Natural killer cell (primary cell): ENCODE measurements at regions not wholly inside any gene's neighbourhood (a gene's known extent, or its start where the extent isn't known, plus 50 kb on each side); places are given as distances from the start of the nearest gene placed in this dataset.

ENCODE experiments used
- ATAC-seq, 3 donors: fragments of 150-1000 bp in 2 of 3; fragments of 200-7000 bp in 1 of 3; cut with Tn5 transposase; 1 replicate in 1 of 3; 2 replicates in 2 of 3; pipeline ENCODE4 v1.10.0; 2021; ENCODE audit warnings: mild to moderate bottlenecking in 2 of 3, moderate library complexity in 2 of 3
- DNase-seq, 2 donors: peaks; one replicate each; pipeline versions ENCODE4 v3.0.0 to v3.0.0-alpha.2; 2013 to 2021; ENCODE audit warnings: mixed read lengths in 1 of 2
- H3K27ac ChIP-seq: one replicate; pipeline ENCODE4 v1.5.1; 2013; ENCODE audit warnings: mild to moderate bottlenecking, low read length
- H3K27me3 ChIP-seq: one replicate; pipeline ENCODE4 v1.6.1; 2013; ENCODE audit warnings: low read length; ENCODE audit not compliant: control insufficient read depth, insufficient read depth
- H3K36me3 ChIP-seq: one replicate; pipeline ENCODE4 v1.6.1; 2013; ENCODE audit warnings: low read length; ENCODE audit not compliant: control insufficient read depth, insufficient read depth
- H3K4me1 ChIP-seq: one replicate; pipeline ENCODE4 v1.6.1; 2013; ENCODE audit warnings: low read length; ENCODE audit not compliant: control insufficient read depth, insufficient read depth
- H3K4me3 ChIP-seq: one replicate; pipeline ENCODE4 v1.5.1; 2013; ENCODE audit warnings: low read length
- H3K9me3 ChIP-seq: one replicate; pipeline ENCODE4 v1.6.1; 2013; ENCODE audit warnings: low read length; ENCODE audit not compliant: control insufficient read depth, insufficient read depth
- H3K27ac Mint-ChIP-seq, 2 donors: one replicate each; pipeline ENCODE4 v1.8.0; 2022; ENCODE audit warnings: mild to moderate bottlenecking in 2 of 2, mixed read lengths in 2 of 2, moderate library complexity in 1 of 2
- H3K27me3 Mint-ChIP-seq, 2 donors: one replicate each; pipeline ENCODE4 v1.8.0; 2022; ENCODE audit warnings: low read depth in 2 of 2, mixed read lengths in 2 of 2
- H3K36me3 Mint-ChIP-seq: one replicate; pipeline ENCODE4 v1.8.0; 2022; ENCODE audit warnings: mixed read lengths
- H3K4me1 Mint-ChIP-seq, 2 donors: one replicate each; pipeline ENCODE4 v1.8.0; 2022; ENCODE audit warnings: mixed read lengths in 2 of 2
- H3K4me3 Mint-ChIP-seq: one replicate; pipeline ENCODE4 v1.8.0; 2022; ENCODE audit warnings: mild to moderate bottlenecking, moderate library complexity, mixed read lengths
- H3K9me3 Mint-ChIP-seq, 2 donors: one replicate each; pipeline ENCODE4 v1.8.0; 2022; ENCODE audit warnings: mixed read lengths in 2 of 2
- CTCF ChIP-seq: fragments of 200-600 bp; IDR thresholded peaks from one replicate; pipeline ENCODE4 v1.8.0; 2022; ENCODE audit warnings: antibody characterized with exemption
- WGBS: methylation state at CpG from one replicate; pipeline ENCODE4 v1.1.7; 2013; ENCODE audit warnings: missing lambda C conversion rate; ENCODE audit not compliant: insufficient coverage; 5-methylcytosine and 5-hydroxymethylcytosine counted together
- intact Hi-C: fragments of 100-400 bp; cut with micrococcal nuclease; formaldehyde crosslinking; loops from one replicate; pipeline ENCODE4 v1.14.2; 2022

DNA sequence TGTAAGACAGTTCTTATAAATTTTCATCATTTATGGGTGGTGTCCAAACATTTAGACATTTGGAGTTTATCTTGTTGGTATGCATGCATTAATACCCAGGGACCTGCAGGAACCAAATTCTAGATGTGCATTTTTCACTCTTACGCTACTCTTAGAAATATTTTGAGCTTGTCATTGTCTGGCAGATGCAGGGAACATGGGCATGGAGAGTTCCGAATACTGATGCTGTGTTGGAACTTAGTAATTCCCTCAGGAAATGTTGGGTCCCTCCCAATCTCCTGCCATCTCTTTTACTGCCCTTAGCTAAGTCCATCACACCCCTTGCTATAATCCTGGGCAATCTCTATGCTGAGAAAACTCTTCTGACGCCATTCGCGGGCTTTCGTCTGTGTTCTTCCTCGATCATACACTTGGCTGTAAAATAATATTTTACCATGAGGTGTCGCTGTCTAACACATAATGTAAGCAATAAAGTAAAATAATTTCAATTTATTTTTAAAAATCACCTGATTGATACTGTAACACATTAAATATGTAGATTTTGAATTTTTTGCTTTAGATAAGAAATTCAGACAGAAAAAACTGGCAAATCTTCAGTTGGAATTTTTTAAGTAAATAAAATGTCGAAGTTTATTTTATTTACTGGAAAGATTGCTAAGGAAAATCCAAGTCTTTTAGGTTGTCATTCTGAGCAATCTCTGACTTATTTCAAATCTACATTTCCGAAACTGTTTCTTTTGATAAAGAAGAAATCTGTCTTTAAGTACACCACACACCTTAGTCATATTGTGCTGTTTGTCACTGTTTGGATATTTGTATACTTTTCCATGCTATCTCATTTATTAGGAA lies 304.1 kb upstream of the SSTR1 start:
- Mint-ChIP-seq H3K27me3 (peaks cover 13 to 29% of the 10 kb centered on the region in 2 donors), H3K4me3 (no peak overlapping the region), H3K9me3 (no peaks in the 10 kb centered on the region), H3K36me3 (no peaks in the 10 kb centered on the region), H3K27ac (no peak overlapping the region), H3K4me1 (peaks cover 5 to 6% of the 10 kb centered on the region in 2 donors)
- no peak for ATAC-seq
- intact Hi-C loops = loop anchor here (1.0 to 5.0 kb wide), 3 partner anchors 294 to 1112 kb away; no protein-coding TSS in a partner anchor
- H3K4me1 ChIP-seq = no peaks in the 10 kb centered on the region
- H3K27me3 ChIP-seq = no peaks in the 10 kb centered on the region
- H3K4me3 ChIP-seq = no peak overlapping the region
- WGBS = 46% methylated on average over 4 of the region's 10 CpGs
- no peaks in the 10 kb centered on the region for H3K36me3 ChIP-seq
- TF ChIP-seq CTCF = peak; percentile 76
- no peaks in the 10 kb centered on the region for H3K9me3 ChIP-seq
- no peak overlapping the region for H3K27ac ChIP-seq
- DNase-seq = peak in 1 of 2 donors; percentile 67

DNA sequence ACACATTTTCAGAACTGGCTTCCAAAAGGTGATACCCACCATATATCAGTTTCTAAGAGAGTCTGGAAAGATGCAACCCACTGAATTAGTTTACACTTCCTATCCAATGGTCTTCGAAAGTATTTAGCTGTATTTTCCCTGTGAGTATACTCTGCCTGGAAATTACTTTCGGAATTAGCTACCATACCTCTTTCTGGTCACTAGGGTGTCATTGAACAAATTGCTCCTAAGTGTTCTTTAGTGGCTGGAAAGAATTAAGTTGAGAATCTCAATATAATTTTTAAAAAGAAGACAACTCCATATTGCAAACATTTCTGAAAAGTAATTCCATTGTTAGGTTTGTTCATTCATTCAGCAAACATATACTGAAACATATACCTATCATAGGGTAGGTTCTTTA lies 283.1 kb upstream of the SSTR1 start:
- H3K27me3 Mint-ChIP-seq = peaks cover 11 to 17% of the 10 kb centered on the region in 2 donors

DNA sequence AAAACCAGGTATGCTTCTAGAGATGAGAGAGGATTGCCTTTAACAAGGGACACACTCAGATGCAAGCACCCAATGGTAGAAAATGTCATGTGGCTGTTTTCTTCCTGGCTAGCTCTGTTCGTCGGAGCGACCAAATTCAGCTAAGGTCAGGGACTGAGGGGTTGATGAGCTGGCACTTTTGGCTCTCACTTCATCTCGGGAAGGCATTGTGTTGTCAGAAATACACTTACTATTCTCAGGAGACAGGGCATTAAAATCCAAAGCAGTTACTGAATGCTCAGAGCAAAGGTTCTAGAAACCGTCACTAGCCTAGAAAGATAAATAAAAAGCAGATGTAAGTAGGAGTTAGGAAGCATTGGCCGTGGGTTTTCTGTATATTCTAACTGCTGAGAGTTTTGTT lies 275.7 kb upstream of the SSTR1 start:
- intact Hi-C loops = no loop called here
- Mint-ChIP-seq H3K9me3 (peaks cover 0 to 2% of the 10 kb centered on the region in 2 donors), H3K36me3 (no peaks in the 10 kb centered on the region), H3K27ac (no peak overlapping the region), H3K4me1 (no peaks in the 10 kb centered on the region), H3K4me3 (no peak overlapping the region), H3K27me3 (peaks cover 12 to 24% of the 10 kb centered on the region in 2 donors)
- no peaks in the 10 kb centered on the region for H3K4me1 ChIP-seq
- no peak for ATAC-seq
- H3K27me3 ChIP-seq = no peaks in the 10 kb centered on the region
- H3K4me3 ChIP-seq = no peak overlapping the region
- no peak for TF ChIP-seq CTCF
- H3K9me3 ChIP-seq = no peaks in the 10 kb centered on the region
- H3K36me3 ChIP-seq = no peaks in the 10 kb centered on the region
- DNase-seq = no peak
- H3K27ac ChIP-seq = no peak overlapping the region
- WGBS = 89% methylated on average over 5 of the region's 6 CpGs

More for the DNA sequence above, 283.1 kb upstream of the SSTR1 start:
- H3K4me1 Mint-ChIP-seq = no peaks in the 10 kb centered on the region
- Histone ChIP-seq H3K27ac (no peak overlapping the region), H3K4me1 (no peaks in the 10 kb centered on the region), H3K9me3 (no peaks in the 10 kb centered on the region), H3K27me3 (no peaks in the 10 kb centered on the region), H3K36me3 (no peaks in the 10 kb centered on the region), H3K4me3 (no peak overlapping the region)
- 100% methylated on average over 2 of the region's 2 CpGs for WGBS
- ATAC-seq (no peak), DNase-seq (no peak)
- TF ChIP-seq CTCF = no peak
- H3K27ac Mint-ChIP-seq = no peak overlapping the region
- peaks cover 0 to 2% of the 10 kb centered on the region in 2 donors for H3K9me3 Mint-ChIP-seq
- H3K4me3 Mint-ChIP-seq = no peak overlapping the region
- no peaks in the 10 kb centered on the region for H3K36me3 Mint-ChIP-seq
- intact Hi-C loops = no loop called here
